Posterior vena cava (tissue), 2 donors: ENCODE measurements at regions not wholly inside any gene's neighbourhood (a gene's known extent, or its start where the extent isn't known, plus 50 kb on each side); places are given as distances from the start of the nearest gene placed in this dataset.
A peak's percentile ranks its signal among the peaks of the same experiment; 100 is the strongest.

ENCODE experiments used
- DNase-seq: peaks from one replicate; pipeline ENCODE4 v3.0.0-alpha.2; 2020; ENCODE audit warnings: low spot score
- intact Hi-C, 2 donors: fragments of 100-400 bp; cut with DNase I; formaldehyde crosslinking; loops; one replicate each; pipeline versions ENCODE4 v1.14.1 to v1.14.2; 2022 to 2023
- donor health status: DM: yes; HTN: yes; CAD: no.
- donor health status: DM: yes; HTN: yes; CAD: no.

DNA sequence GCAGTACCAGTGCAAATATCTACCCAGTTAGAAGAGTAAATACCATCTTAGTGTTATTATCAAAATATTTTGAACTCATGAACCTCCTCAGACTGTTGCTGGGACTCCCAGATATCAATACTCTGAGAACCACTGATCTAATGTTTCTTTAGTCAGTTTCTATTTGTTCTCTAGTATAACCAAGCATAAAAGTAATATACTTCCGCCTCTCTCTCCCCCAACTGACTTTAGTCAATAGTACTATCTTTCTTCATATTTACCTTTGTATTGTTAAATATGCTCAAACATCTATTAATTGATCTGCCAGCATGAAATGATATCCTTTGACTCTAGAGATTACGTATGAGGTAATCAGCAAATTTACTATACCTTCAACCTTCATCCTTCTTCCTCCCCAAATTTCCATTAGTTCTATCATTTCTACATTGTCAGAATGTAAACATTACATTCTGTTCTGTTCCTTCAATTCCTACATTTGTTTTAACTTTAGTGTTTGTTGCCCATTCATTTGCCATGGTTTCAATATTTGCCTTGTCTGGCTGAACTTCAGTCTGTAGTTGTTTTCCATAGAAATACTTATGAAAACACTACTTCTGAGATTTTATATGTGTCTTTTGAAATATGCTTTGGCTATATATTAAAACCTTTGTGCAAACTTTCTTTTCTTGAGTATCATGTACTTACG is 192.5 kb upstream of the PDE3A start:
- DNase-seq: no peak
- intact Hi-C loops: no loop called here

- DNase-seq: no peak
- intact Hi-C loops: no loop called here
Measured at GRCh38 chr12:20181416-20182180, 186.7 kb upstream of the PDE3A start.

DNA sequence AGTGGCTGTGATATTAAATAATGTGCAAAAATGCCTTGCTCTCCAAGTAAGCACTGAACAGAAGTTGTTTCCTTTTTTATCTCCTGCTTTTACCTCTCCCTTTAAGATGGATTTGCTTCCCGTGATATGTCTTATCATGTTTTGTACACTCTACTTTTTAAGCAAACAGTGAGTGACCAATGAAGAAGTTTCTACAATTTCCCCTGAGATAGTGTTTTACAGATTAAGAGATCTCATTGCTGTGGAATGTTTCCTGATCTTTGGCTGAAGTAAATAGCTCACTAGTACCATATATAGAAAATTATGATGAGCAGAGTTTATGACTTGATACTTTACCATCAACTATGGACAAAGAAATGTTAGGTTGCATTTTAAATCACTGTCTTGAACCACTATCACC is 184.8 kb upstream of the PDE3A start:
- no peak for DNase-seq
- intact Hi-C loops: no loop called here

GRCh38 chr12:20184514-20184913 is 183.8 kb upstream of the PDE3A start:
- DNase-seq: no peak
- intact Hi-C loops: no loop called here

DNA sequence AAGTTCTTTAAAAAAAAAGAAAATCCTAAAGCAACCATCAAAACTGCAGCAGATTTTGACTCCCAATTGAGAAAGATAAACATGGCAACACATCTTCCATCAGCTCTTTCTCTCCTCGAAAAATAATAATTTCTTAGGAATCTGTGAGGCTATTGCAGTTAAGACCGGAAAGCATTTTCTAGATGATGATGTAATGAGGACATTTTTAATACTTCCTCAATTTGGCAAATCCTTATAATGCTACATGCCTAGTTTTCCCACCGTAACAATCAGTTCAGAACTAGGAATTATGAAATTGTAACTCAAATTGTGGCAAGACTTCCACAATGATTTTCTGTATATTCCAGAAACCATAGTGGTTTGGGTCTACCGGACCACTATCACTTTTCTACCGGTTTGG is 180.9 kb upstream of the PDE3A start:
- intact Hi-C loops: no loop called here
- no peak for DNase-seq

DNA sequence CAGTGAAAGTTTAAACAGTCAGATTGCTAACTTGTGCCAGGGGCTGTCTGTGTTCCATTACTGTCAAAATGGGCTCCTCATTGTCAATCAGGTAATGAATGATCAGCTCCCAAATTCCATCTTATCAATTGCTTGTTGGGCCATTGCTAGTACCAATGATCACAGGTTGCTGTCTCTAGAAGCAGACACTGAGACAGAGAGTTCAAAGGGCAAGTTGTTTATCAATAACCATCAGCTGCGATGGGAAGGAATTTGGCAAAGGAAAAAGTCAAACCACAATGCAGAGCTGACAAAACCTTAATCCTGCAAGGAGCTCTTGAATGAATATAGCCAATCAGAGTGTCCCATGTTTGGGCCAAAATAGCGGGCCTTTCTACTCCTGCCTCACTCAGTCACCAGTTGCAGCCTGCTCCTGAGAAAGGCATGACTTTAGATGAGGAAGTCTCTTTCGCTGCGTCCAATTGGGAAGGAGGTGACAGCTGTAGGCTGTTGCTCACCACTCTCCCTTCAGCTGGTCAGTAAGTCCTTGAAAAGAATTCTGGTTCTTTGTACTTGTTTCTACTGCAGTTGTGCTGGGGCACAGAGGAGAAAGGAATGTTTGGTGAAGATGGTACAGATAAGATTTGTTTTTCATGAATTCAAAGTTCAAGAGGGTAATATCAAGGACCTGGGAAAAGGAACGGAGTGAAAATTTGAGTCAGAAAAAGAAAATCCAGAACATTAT is 179.2 kb upstream of the PDE3A start:
- intact Hi-C loops: no loop called here
- no peak for DNase-seq

DNA sequence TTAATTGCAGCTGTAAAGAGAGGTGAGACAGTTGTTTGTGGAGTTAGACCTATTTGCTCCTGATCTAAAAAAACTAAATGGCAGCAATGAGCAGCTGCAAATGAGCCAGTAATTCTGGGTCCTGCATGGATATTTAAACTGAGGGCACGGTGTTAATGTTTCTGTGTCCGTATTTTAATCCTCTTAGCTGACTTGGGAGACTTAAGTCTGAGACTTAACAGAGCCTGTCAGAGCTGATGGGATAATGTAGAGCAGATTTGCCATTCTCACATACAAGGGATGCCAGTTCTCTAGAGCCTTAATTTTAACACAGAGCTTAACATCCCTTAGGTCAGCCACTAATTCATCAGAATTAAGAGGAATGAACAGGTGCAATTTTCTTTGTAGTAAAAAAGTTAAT is 178.6 kb upstream of the PDE3A start:
- DNase-seq: no peak
- intact Hi-C loops: no loop called here

GRCh38 chr12:20194171-20194570 is 174.2 kb upstream of the PDE3A start:
- DNase-seq: no peak
- intact Hi-C loops: no loop called here

GRCh38 chr12:20196767-20197166 is 171.6 kb upstream of the PDE3A start:
- no peak for DNase-seq
- intact Hi-C loops: no loop called here

DNA sequence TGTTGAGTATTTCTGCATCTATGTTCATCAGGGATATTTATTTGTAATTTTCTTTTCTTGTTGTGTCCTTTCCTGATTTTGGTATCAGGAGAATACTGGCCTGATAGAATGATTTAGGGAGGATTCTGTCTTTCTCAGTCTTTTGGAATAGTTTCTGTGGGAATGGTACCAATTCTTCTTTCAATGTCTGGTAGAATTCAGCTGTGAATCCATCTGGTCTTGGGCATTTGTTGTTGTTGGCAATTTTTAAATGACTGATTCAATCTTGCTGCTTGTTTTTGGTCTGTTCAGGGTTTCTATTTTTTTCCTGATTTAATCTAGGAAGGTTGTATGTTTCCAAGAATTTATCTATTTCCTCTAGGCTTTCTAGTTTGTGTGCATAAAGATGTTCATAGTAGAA is 170.9 kb upstream of the PDE3A start:
- DNase-seq: no peak
- intact Hi-C loops: no loop called here

- DNase-seq: no peak
- intact Hi-C loops: no loop called here
Measured at GRCh38 chr12:20199780-20200179, 168.6 kb upstream of the PDE3A start.

- intact Hi-C loops: no loop called here
- no peak for DNase-seq
Measured at GRCh38 chr12:20201733-20202132, 166.6 kb upstream of the PDE3A start.

DNA sequence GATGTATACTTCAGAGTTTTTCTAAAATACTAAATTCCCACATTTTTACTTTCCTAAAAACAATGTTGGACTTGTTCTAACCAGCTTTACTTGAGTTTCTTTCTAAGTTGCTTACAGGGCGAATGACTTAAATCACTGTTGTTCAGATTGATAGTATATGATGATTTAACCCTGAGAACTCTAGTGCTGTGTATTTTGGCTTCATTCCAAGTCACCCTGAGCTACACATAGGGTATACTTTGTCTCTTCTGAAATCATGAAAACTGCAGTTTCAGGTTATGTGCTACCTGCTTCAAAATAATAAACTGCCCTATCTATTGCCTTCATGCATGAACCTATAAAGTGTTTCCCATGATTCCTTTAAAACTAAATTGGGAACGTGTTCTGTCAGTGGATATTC is 162.5 kb upstream of the PDE3A start:
- no peak for DNase-seq
- intact Hi-C loops: no loop called here

DNA sequence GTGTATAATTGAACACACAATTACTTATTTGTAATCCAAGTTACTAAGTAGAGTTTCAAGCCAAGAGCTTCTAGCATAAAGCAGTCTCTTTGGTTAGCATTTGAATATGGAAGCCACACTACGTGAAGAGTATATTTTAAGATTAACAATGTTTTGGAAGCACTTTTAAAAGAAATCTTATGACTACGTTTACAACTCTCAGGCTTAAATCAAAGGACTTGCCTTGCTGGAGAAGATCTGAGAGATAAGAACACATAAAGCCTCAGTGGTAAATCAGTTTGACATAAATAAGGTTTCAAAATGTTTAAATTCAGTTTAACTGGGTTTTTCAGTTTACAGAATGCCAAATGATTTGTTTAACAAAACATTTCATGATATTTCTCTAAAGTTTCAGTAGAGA is 161.9 kb upstream of the PDE3A start:
- intact Hi-C loops: no loop called here

GRCh38 chr12:20210621-20211215 is 157.6 kb upstream of the PDE3A start:
- intact Hi-C loops: no loop called here
- no peak for DNase-seq

More for the DNA sequence above, 161.9 kb upstream of the PDE3A start:
- DNase-seq: no peak

DNA sequence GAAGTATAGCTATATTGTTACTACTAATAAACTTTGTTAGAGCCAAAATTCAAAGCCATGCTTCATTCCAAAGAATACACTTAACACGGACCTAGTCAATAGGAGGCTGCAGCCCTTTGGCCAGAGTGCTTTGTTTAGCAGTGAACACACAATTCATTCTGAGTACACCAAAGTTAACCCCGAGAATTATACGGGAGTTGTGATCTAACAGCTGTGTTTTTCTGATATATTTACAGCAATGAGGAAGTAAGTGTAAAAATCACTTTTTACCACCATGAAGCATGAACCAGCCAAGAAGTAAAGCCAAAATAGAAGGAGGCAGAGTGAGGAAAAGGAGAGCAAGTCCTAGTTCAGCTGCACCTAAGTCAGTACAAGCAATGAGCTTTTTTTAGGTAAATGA is 156.8 kb upstream of the PDE3A start:
- DNase-seq: no peak
- intact Hi-C loops: no loop called here

GRCh38 chr12:20211981-20212421 is 156.3 kb upstream of the PDE3A start:
- intact Hi-C loops: no loop called here
- DNase-seq: no peak

- peak; percentile 92 for DNase-seq
- intact Hi-C loops: no loop called here
Measured at GRCh38 chr12:20212658-20213555, 155.4 kb upstream of the PDE3A start.
